Erythroblast (primary cell): ENCODE measurements at regions not wholly inside any gene's neighbourhood (a gene's known extent, or its start where the extent isn't known, plus 50 kb on each side); places are given as distances from the start of the nearest gene placed in this dataset.

Experiments
- GATA1 ChIP-seq: IDR thresholded peaks from 2 replicates; pipeline ENCODE4 v1.6.1; 2011; ENCODE audit warnings: low read depth, mild to moderate bottlenecking, control low read depth, low read length, moderate library complexity
- POLR2A ChIP-seq: IDR thresholded peaks from 2 replicates; pipeline ENCODE4 v1.6.1; 2011; ENCODE audit warnings: mild to moderate bottlenecking, low read length

GRCh38 chr6:129777371-129777770, 67.4 kb upstream of the ARHGAP18 start:
- TF ChIP-seq POLR2A, result no peak
- no peak for TF ChIP-seq GATA1
